HG02610 (cell line): ENCODE measurements at regions not wholly inside any gene's neighbourhood (a gene's known extent, or its start where the extent isn't known, plus 50 kb on each side); places are given as distances from the start of the nearest gene placed in this dataset.

Experiments
- ATAC-seq: cut with Tn5 transposase; IDR thresholded peaks from one replicate; pipeline ENCODE4 v1.9.1; 2021; ENCODE audit warnings: mild to moderate bottlenecking, moderate library complexity; ENCODE audit not compliant: unreplicated experiment

- no peak for ATAC-seq
Measured at GRCh38 chr2:149954981-149955600, 367.5 kb upstream of the MMADHC start.

DNA sequence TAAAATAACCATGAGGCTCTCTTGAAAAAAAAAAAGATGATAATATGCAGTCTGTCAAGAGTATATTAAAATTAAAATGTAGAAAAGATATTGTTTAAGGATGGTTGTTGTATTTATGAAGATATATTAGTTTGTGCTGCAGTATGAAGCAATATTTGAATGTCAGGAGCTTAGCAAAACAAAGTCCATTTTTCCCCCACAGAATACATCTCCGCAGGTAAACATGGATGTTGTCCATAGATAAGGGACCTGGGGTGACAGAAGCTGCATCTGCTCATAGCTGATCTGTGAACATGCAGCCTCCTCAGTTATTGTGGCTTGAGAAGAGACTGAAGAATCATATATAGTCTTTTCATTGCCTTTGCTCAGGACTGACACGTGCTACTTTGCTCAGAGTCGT is 366.1 kb upstream of the MMADHC start:
- ATAC-seq, result no peak

DNA sequence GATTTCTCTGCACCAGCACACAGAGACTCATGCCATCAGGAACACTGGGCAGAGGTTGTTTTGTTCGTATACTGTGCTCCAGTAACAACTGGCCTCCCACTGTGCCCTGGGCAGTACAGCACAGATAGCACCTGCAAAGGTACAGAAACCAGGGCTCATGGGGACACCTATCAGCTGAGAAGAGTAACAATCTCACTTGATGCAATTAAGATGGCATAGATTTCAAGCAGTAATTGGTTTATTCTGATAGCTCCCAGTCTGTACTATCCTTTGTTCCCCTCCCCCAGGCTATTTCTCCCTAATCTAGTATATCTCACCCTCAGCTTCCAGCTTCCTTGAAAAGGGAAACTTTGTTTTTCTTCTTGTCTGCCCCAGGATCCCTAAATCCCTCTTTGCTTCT is 343.9 kb upstream of the MMADHC start:
- ATAC-seq, result no peak

GRCh38 chr2:149928011-149928410 is 340.4 kb upstream of the MMADHC start:
- no peak for ATAC-seq

- no peak for ATAC-seq
Measured at GRCh38 chr2:149926149-149926548, 338.6 kb upstream of the MMADHC start.

GRCh38 chr2:149924549-149925213 is 337.1 kb upstream of the MMADHC start:
- no peak for ATAC-seq

DNA sequence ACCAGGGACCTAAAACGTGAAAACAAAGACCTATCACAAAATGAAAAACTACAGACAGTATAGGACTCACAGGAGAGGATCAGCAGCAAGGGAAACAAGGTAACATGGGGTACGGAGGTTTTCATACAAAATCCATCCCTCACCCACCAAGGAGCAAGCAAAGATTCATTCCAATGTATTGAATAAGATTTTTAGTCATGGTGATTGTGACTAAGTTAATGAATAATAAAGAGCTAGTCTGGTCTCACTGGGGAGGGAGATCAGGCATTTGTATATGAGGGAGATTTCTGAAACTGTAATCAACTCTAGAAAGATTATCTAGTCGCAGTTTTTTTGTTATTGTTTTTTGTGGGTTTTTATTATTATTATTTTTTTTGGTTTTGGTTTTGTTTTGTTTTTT is 336.5 kb upstream of the MMADHC start:
- ATAC-seq, result no peak

DNA sequence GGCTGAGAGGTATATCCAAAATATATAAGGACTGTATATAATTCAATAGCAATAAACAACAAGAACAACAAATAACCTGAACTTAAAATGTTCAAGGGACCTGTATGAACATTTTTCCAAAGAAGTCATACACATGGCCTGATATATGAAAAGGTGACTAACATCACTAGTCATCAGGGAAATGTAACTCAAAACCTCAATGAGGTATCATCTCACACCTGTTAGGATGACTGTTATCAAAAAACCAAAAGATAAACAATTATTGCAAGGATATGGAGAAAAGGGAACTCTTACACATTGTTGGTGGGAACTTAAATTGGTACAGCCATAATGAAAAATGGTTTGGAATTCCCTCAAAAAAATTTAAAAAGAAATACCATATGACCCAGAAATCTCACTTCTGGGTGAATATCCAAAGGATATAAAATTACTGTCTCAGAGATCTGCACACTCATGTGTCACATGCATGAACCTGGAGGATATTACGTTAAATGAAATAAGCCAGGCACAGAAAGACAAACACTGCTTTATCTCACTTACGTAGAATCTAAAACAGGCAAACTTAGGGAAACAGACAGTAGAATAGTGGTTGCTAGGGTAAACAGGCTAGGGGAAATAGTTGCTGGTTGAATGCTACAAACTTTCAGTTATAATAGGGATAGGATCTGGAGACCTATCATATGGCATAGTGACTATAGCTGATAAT is 334.5 kb upstream of the MMADHC start:
- no peak for ATAC-seq

DNA sequence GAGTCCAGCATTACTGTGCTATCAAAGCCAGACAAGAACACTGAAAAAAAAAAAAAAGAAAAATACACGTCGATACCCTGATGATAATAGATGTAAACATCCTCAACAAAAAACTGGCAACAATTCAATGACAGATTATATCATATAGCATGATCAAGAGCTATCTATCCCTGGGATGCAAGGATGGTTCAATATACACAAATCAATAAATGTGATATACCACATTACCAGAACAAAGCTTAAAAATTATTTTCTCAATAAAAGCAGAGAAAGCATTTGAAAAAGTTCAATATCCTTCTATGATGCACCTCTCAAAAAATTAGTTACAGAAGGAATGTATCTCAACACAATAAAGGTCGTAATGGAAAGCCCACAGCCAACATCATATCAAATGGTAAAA is 332.8 kb upstream of the MMADHC start:
- no peak for ATAC-seq

GRCh38 chr2:149915151-149915550 is 327.6 kb upstream of the MMADHC start:
- no peak for ATAC-seq

- no peak for ATAC-seq
Measured at GRCh38 chr2:149908726-149909683, 321.4 kb upstream of the MMADHC start.

GRCh38 chr2:149906886-149907285 is 319.3 kb upstream of the MMADHC start:
- ATAC-seq, result no peak

GRCh38 chr2:149904352-149905175 is 317.0 kb upstream of the MMADHC start:
- no peak for ATAC-seq

GRCh38 chr2:149903626-149904025 is 316.1 kb upstream of the MMADHC start:
- no peak for ATAC-seq

DNA sequence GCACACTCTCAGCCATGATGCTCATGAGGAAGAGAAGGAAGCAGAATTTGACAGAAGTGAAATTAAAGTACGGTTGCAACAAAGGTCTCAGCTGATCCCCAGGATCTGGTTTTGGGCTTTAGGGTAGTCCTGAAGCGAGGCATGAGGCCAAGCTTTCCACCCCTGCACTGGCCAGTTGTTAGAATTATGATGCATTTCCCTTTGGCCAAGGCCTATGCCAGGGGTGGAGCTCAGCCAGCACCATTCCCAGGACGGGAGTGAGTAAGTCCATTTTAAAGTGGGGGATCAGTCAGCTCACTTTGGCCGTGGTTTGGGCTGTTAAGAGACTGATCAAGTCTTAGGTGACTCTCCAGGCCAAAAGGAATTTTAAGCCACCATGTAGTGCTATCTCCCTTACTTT is 314.5 kb upstream of the MMADHC start:
- no peak for ATAC-seq

GRCh38 chr2:149901231-149901859 is 313.8 kb upstream of the MMADHC start:
- ATAC-seq, result no peak

DNA sequence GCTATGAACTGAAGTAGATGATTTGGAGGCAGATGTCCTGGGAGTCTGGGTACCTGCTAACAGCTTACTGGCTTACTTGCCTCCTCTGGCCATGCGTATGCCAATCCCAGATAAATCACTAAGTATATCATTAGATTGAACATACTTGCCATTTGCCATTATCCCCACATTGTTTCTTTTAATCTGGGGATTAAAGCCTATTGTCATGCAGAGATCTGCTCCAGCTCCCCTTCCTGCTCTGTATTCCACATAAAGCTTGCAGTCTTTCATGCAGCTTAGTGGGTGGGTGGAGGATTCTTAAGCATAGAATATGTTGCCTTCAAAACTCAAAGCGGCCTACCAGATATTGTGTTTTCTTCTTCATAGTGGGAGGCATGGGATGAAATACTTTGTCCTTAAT is 311.8 kb upstream of the MMADHC start:
- no peak for ATAC-seq

GRCh38 chr2:149894760-149895159 is 307.2 kb upstream of the MMADHC start:
- ATAC-seq, result no peak

DNA sequence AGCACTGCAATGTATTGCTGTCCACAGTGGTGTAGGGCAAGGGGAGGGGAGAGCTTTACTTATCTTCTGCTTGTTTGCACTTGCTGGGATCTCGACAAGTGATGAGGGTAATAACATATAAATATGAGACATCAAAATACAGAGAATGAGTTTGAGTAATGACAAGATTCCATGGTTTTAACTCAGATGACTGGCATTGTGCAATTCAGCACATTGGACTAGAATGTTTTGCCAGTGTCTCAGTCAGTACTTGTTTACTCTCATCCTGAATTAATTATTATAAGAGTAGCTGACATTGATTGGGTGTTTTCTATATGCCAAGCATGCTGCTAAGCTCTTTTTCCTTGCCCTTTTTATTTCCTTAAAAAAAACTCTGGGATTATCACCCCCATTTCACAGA is 306.7 kb upstream of the MMADHC start:
- ATAC-seq, result no peak

GRCh38 chr2:149892563-149892962 is 305.0 kb upstream of the MMADHC start:
- ATAC-seq, result no peak
